ENCODE measurements at regions not wholly inside any gene's neighbourhood (a gene's known extent, or its start where the extent isn't known, plus 50 kb on each side); places are given as distances from the start of the nearest gene placed in this dataset.

DNA sequence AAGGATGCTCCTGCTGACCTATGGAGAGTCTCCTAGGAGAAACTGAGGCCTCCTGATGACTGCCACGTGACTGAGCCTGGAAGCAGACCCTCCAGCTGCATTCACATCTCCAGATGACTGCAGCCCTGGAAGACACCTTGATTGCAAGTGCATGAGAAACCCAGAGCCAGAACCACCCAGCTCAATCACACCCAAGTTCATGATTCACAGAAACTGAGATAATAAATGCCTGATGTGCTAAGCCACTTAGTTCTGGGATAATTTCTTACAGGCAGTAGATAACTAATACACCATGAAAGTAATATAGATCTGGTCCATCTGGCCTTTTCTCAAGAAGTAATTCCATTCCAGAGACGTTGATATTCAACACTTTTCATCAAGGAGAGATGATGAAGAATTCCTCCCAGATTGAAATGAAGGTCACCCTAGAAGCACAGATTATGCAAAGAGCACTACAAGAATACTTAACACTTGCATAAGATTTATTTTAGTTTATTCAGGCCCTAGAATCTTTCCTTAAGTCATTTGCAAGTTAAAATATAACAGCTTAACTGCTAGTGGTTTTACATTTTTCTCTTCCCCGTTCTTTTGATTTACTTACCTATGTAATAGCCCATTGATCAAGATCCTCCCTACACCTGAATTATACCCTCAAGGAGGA lies 208.2 kb upstream of the INHBA start:
- H3K9me3 ChIP-seq (ENCODE audit: low read depth), result no peaks in the 10 kb centered on the region
- H3K27me3 Mint-ChIP-seq (ENCODE audit: insufficient read depth, low read depth), result no peaks in the 10 kb centered on the region
- no peaks in the 10 kb centered on the region for H3K36me3 ChIP-seq
- H3K27ac ChIP-seq, result no peak overlapping the region
- H3K36me3 Mint-ChIP-seq, result no peaks in the 10 kb centered on the region
- no peak overlapping the region for H3K9ac ChIP-seq
- peaks cover 3% of the 10 kb centered on the region for H3K9me3 Mint-ChIP-seq
- H3K79me2 ChIP-seq (ENCODE audit: low read depth), result no peaks in the 10 kb centered on the region
- no peaks in the 10 kb centered on the region for H3K27me3 ChIP-seq
- no peak overlapping the region for H3K4me2 ChIP-seq
- no peak overlapping the region for H3K4me3 ChIP-seq
- DNase-seq (ENCODE audit: low spot score), result no peak
- H4K20me1 ChIP-seq (ENCODE audit: low read depth), result no peaks in the 10 kb centered on the region
- H3K4me1 Mint-ChIP-seq, result no peaks in the 10 kb centered on the region
- H3K27ac Mint-ChIP-seq, result no peak overlapping the region
- H3K4me3 Mint-ChIP-seq, result no peak overlapping the region
- H2AFZ ChIP-seq (replicated peaks), result no peak overlapping the region
- H3F3A ChIP-seq (ENCODE audit: low read depth), result no peaks in the 10 kb centered on the region
- no peaks in the 10 kb centered on the region for H3K4me1 ChIP-seq
- TF ChIP-seq CTCF (IDR thresholded peaks at IDR 0.05) (no peak), EZH2 (IDR thresholded peaks at IDR 0.05) (no peak), EZH2phosphoT487 (IDR thresholded peaks at IDR 0.05) (no peak)

GRCh38 chr7:41907444-41907843 lies 204.6 kb upstream of the INHBA start:
- H3F3A ChIP-seq (ENCODE audit: low read depth), result no peaks in the 10 kb centered on the region
- Mint-ChIP-seq H3K4me1 (no peaks in the 10 kb centered on the region), H3K27me3 (ENCODE audit: insufficient read depth, low read depth) (no peaks in the 10 kb centered on the region), H3K4me3 (no peak overlapping the region), H3K9me3 (peaks cover 10% of the 10 kb centered on the region), H3K27ac (no peak overlapping the region), H3K36me3 (no peaks in the 10 kb centered on the region)
- H3K27ac ChIP-seq, result no peak overlapping the region
- no peak overlapping the region for H3K4me2 ChIP-seq
- no peaks in the 10 kb centered on the region for H3K9me3 ChIP-seq (ENCODE audit: low read depth)
- no peak overlapping the region for H3K4me3 ChIP-seq
- no peak overlapping the region for H2AFZ ChIP-seq (replicated peaks)
- no peaks in the 10 kb centered on the region for H3K79me2 ChIP-seq (ENCODE audit: low read depth)
- TF ChIP-seq CTCF (IDR thresholded peaks at IDR 0.05), result no peak
- no peak for TF ChIP-seq EZH2 (IDR thresholded peaks at IDR 0.05)
- TF ChIP-seq EZH2phosphoT487 (IDR thresholded peaks at IDR 0.05), result no peak
- H3K4me1 ChIP-seq, result no peaks in the 10 kb centered on the region
- DNase-seq (ENCODE audit: low spot score), result no peak
- no peaks in the 10 kb centered on the region for H4K20me1 ChIP-seq (ENCODE audit: low read depth)
- H3K9ac ChIP-seq, result no peak overlapping the region
- H3K36me3 ChIP-seq, result no peaks in the 10 kb centered on the region
- no peaks in the 10 kb centered on the region for H3K27me3 ChIP-seq

DNA sequence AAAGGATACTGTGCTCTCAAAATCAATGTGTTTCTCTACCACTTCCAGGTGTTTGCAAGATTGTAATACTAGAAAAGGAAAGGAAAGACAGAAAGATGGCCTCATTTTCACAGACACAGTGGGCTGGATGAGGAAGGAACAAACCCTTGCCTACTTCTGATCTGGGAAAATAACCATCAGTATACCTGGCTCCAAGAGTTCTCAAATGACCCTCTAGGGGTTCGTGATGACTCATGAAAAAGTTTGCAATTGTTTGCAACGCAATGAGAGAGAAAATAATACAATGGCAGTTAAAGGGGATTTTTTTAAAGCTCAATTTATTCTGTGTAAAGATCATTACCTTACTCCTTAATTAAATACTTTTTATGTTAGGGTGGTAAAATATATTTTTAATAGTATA lies 197.6 kb upstream of the INHBA start:
- Histone ChIP-seq H3K4me1 (no peaks in the 10 kb centered on the region), H3K27me3 (no peaks in the 10 kb centered on the region), H3K4me2 (no peak overlapping the region), H2AFZ (replicated peaks) (peak overlapping the region; percentile 44), H3K36me3 (no peaks in the 10 kb centered on the region), H3K27ac (no peak overlapping the region), H3F3A (ENCODE audit: low read depth) (no peaks in the 10 kb centered on the region), H4K20me1 (ENCODE audit: low read depth) (no peaks in the 10 kb centered on the region), H3K4me3 (no peak overlapping the region), H3K79me2 (ENCODE audit: low read depth) (no peaks in the 10 kb centered on the region), H3K9me3 (ENCODE audit: low read depth) (no peaks in the 10 kb centered on the region), H3K9ac (no peak overlapping the region)
- H3K36me3 Mint-ChIP-seq, result no peaks in the 10 kb centered on the region
- no peaks in the 10 kb centered on the region for H3K4me1 Mint-ChIP-seq
- H3K27me3 Mint-ChIP-seq (ENCODE audit: insufficient read depth, low read depth), result no peaks in the 10 kb centered on the region
- no peak for TF ChIP-seq EZH2phosphoT487 (IDR thresholded peaks at IDR 0.05)
- TF ChIP-seq CTCF (IDR thresholded peaks at IDR 0.05), result no peak
- no peak for TF ChIP-seq EZH2 (IDR thresholded peaks at IDR 0.05)
- DNase-seq (ENCODE audit: low spot score), result no peak
- no peak overlapping the region for H3K4me3 Mint-ChIP-seq
- peaks cover 3% of the 10 kb centered on the region for H3K9me3 Mint-ChIP-seq
- no peak overlapping the region for H3K27ac Mint-ChIP-seq

All from neural progenitor cell (in vitro differentiated cells).